ENCODE measurements at regions not wholly inside any gene's neighbourhood (a gene's known extent, or its start where the extent isn't known, plus 50 kb on each side); places are given as distances from the start of the nearest gene placed in this dataset.

DNA sequence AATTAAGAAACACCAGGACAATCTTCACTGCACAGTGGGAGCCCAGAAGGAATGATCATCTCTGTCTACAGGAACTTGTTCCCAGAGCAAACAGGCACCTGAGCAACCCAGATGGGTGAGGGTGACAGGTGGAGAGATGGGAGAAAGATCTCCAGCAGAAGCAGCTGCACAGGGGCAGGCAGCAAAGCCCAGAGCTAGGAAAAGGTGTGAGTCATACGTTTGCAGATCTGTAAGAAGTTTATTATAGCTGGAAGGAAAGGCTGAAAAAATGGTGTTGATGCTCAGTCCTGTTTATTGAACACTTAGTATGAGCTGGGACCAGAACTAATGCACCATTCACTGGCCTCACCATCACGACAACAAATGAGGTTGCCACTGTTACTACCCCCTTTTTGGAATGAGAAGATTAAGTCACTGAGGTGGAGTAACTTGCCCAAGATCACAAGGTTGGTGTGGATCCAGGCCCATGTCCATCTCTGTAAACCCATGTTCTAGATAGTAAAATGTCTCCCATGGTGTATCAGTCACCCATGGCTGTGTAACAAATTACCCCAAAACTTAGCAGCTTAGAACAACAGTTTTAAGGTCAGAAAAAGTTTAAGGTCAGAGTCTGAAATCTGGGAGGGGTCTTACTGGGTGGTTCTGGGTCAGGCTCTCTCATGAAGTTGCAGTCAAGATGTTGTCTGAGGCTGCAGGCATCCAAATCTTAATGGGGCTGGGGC, 506.9 kb downstream of the RPS24 start:
- TF ChIP-seq ZNF384 (IDR thresholded peaks at IDR 0.05), result no peak
- no peak for TF ChIP-seq BHLHE40 (IDR thresholded peaks at IDR 0.05; ENCODE audit: borderline replicate concordance)
- TF ChIP-seq ELF4 (IDR thresholded peaks at IDR 0.05), result no peak
- no peak for TF ChIP-seq SP1 (IDR thresholded peaks at IDR 0.05)
- TF ChIP-seq L3MBTL2 (conservative IDR thresholded peaks at IDR 0.05), result no peak
- TF ChIP-seq FOXK2 (IDR thresholded peaks at IDR 0.05), result no peak
- TF ChIP-seq NFRKB (IDR thresholded peaks at IDR 0.05), result no peak

All from HEK293T (cell line).